Activated naive CD4-positive, alpha-beta T cell treated with anti-CD3 and anti-CD28 coated beads, Interleukin-2, amount 50 U/mL, for 24 hours (primary cell): ENCODE measurements at regions not wholly inside any gene's neighbourhood (a gene's known extent, or its start where the extent isn't known, plus 50 kb on each side); places are given as distances from the start of the nearest gene placed in this dataset.
"Not testable (repeated sequence)": the region's sequence is repeated elsewhere in the genome, so short reads cannot be mapped to it uniquely, and the experiment has no call there.

Source experiments
- H3K27ac Mint-ChIP-seq: one replicate; pipeline ENCODE4 v1.8.0; 2021; ENCODE audit warnings: mild to moderate bottlenecking, mixed read lengths
- H3K27me3 Mint-ChIP-seq: one replicate; pipeline ENCODE4 v1.8.0; 2021; ENCODE audit warnings: mixed read lengths
- H3K36me3 Mint-ChIP-seq: one replicate; pipeline ENCODE4 v1.8.0; 2021; ENCODE audit warnings: mixed read lengths
- H3K4me1 Mint-ChIP-seq: one replicate; pipeline ENCODE4 v1.8.0; 2021; ENCODE audit warnings: mixed read lengths
- H3K4me3 Mint-ChIP-seq: one replicate; pipeline ENCODE4 v1.8.0; 2021; ENCODE audit warnings: mild to moderate bottlenecking, mixed read lengths
- H3K9me3 Mint-ChIP-seq: one replicate; pipeline ENCODE4 v1.8.0; 2021; ENCODE audit warnings: mixed read lengths

DNA sequence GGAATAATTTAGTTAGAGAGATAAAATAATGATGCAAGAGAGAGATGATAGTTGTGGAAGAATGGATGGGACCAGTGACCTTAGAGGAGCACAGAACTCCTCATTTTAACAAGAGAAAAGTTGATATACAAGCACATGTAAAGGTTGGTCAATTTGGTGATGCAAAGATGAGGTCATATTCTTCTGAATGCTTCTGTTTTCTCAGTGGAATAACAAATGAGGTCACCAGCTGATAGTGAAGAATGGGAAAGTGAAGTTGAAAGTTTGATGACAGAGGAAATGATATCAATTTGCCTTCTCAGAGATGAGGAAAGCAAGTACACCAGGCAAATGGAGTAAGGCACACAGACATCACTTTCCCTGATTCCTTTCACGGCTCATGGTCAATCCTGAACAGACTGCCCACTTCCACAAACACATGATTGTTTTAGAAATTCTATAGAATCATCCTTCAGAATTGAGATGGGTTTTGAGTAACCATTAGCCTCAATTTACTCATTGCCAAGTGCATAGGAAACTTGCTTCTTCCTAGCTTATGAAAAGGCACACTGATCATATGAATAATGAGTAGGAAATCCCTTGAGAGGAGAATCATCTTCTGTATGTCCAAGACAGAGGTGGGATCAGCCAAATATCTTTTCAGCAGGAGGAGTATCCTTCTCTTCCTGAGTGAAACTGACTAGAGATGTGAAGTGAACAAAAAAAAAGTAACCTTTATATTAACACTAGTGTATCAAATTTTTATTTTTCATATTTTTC is 82.4 kb upstream of the TCF21 start:
- no peak overlapping the region for H3K27ac Mint-ChIP-seq
- no peak overlapping the region for H3K4me3 Mint-ChIP-seq
- H3K27me3 Mint-ChIP-seq: peaks cover 19% of the 10 kb centered on the region
- no peaks in the 10 kb centered on the region for H3K4me1 Mint-ChIP-seq
- no peaks in the 10 kb centered on the region for H3K9me3 Mint-ChIP-seq
- H3K36me3 Mint-ChIP-seq: no peaks in the 10 kb centered on the region

DNA sequence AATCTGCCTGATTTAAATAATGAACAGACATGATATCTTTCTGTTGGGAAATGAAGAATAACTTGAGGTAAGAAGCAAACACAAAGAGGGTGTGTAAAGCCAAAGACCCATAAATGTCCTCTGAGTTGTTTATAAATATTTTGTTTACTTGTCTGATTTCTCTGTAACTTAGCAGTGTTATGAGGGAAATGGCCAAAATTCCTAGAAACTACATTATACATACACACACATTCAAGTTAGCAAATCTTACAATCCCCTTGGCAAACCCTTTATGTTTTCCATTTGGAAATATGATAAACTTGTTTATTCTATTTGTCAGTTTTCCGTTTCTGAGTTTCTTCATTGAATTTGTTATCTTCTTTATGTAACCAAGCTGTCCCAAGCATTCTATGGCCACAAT is 81.4 kb upstream of the TCF21 start:
- no peak overlapping the region for H3K27ac Mint-ChIP-seq
- no peaks in the 10 kb centered on the region for H3K4me1 Mint-ChIP-seq
- no peak overlapping the region for H3K4me3 Mint-ChIP-seq
- peaks cover 18% of the 10 kb centered on the region for H3K27me3 Mint-ChIP-seq
- H3K36me3 Mint-ChIP-seq: no peaks in the 10 kb centered on the region
- H3K9me3 Mint-ChIP-seq: no peaks in the 10 kb centered on the region

DNA sequence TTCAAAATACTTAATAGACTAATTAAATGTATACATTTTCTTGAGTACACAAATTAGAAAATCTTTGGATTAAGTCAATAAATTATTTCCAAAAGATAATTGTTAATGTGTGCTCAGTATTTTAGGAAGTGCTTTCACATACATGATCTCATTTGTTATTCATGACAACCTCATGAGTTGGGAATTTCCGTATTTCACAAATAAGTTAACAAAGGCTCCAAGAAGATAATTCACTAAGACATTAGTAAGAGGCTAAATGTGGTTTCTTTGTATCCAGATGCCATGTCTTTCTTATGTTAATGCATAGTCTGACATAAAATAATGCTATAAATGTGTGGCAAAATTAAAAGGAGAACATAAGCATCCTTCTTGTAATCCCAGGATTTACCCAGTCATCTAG is 79.5 kb upstream of the TCF21 start:
- H3K36me3 Mint-ChIP-seq: no peaks in the 10 kb centered on the region
- no peaks in the 10 kb centered on the region for H3K4me1 Mint-ChIP-seq
- no peak overlapping the region for H3K27ac Mint-ChIP-seq
- no peaks in the 10 kb centered on the region for H3K9me3 Mint-ChIP-seq
- no peak overlapping the region for H3K4me3 Mint-ChIP-seq
- peaks cover 15% of the 10 kb centered on the region for H3K27me3 Mint-ChIP-seq

DNA sequence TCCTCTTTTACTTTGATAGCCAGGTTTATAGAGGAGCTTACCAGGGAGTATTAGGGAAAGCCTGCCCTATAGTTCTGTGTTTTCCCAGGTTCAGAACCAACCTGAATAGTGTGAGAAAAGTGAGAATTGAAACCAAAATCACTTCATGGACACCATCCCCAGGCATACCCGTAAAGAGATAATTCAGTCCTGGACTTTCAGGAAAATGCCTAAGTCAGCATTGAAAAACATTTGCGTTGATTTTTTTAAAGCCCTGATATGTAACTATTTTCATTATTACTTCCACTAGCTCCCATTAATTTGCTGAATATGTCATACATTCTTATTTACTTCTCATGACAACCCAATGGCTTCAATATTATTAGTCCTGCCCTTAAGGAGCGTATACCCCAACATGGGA is 77.4 kb upstream of the TCF21 start:
- no peak overlapping the region for H3K27ac Mint-ChIP-seq
- H3K9me3 Mint-ChIP-seq: no peaks in the 10 kb centered on the region
- H3K4me3 Mint-ChIP-seq: no peak overlapping the region
- no peaks in the 10 kb centered on the region for H3K36me3 Mint-ChIP-seq
- H3K27me3 Mint-ChIP-seq: peaks cover 15% of the 10 kb centered on the region
- no peaks in the 10 kb centered on the region for H3K4me1 Mint-ChIP-seq

DNA sequence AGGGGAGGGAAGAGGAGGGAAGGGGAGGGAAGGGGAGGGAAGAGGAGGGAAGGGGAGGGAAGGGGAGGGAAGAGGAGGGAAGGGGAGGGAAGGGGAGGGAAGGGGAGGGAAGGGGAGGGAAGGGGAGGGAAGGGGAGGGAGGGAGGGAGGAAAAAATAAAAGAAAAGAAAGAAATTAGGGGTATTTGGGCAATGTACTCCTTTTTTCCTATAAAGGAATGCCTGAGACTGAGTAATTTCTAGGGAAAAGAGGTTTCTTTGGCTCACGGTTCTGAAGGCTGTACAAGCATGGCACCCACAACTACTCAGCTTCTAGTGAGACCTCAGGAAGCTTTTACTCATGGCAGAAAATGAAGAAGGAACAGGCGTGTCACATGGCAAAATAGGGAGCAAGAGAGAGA is 76.5 kb upstream of the TCF21 start:
- H3K4me3 Mint-ChIP-seq, H3K27ac Mint-ChIP-seq, H3K4me1 Mint-ChIP-seq, H3K9me3 Mint-ChIP-seq, H3K36me3 Mint-ChIP-seq: not testable (repeated sequence)
- peaks cover 13% of the 10 kb centered on the region for H3K27me3 Mint-ChIP-seq

DNA sequence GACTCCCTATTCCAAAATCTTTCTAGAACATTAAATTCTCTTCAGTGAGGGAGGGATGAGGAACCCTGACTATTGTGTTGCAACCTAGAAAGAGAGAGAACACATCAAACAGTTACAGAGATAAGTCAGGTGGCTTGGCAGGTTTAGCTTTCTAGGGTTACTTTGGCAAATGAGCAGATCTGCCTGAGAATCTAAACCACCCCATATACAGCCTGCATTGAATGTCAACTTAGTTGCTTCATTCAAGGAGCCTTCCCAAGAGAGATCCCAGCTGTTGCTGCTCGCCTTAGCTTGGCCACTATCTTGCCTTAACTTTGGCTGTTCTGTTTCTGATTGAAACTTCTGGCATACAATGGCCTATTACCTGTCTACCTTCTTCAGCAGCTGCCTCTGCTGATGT is 74.7 kb upstream of the TCF21 start:
- Mint-ChIP-seq H3K4me3 (no peak overlapping the region), H3K36me3 (no peaks in the 10 kb centered on the region), H3K9me3 (no peaks in the 10 kb centered on the region), H3K27ac (no peak overlapping the region), H3K4me1 (no peaks in the 10 kb centered on the region), H3K27me3 (peaks cover 8% of the 10 kb centered on the region)

DNA sequence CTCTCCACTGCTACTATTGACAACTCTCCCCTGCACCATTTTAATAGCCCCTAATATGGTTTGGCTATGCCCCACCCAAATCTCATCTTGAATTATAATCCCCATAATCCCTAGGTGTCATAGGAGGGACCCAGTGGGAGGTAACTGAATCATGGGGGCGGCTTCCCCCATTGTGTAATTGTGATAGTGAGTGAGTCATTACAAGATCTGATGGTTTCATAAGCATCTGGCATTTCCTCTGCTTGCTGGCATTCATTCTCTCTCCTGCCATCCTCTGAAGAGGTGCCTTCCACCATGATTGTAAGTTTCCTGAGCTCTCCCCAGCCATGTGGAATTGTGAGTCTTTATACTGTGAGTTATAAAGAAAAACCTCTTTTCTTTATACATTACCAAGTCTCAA is 74.1 kb upstream of the TCF21 start:
- H3K36me3 Mint-ChIP-seq: no peaks in the 10 kb centered on the region
- H3K4me3 Mint-ChIP-seq: no peak overlapping the region
- H3K27me3 Mint-ChIP-seq: peaks cover 8% of the 10 kb centered on the region
- no peaks in the 10 kb centered on the region for H3K9me3 Mint-ChIP-seq
- no peaks in the 10 kb centered on the region for H3K4me1 Mint-ChIP-seq
- no peak overlapping the region for H3K27ac Mint-ChIP-seq

DNA sequence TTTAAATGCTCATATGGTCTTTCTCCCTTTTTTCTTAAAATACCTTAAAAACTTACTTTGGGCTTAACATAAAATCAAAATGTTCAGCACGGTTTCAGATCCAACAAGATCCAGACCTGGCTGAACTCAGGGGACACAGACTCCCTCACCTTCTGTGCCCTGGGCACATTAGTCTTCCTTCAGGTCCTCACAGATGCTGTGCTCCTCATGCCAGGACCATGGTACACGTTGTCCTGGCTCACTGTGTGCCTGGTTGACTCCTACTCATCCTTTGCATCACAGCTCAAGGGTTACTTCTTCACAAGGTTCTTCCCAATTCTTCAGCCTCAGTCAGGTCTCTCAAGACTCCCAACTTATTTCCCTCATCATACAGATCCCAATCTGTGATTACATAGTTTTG is 73.6 kb upstream of the TCF21 start:
- Mint-ChIP-seq H3K9me3 (no peaks in the 10 kb centered on the region), H3K4me1 (no peaks in the 10 kb centered on the region), H3K4me3 (no peak overlapping the region), H3K27ac (no peak overlapping the region), H3K36me3 (no peaks in the 10 kb centered on the region), H3K27me3 (peaks cover 8% of the 10 kb centered on the region)

DNA sequence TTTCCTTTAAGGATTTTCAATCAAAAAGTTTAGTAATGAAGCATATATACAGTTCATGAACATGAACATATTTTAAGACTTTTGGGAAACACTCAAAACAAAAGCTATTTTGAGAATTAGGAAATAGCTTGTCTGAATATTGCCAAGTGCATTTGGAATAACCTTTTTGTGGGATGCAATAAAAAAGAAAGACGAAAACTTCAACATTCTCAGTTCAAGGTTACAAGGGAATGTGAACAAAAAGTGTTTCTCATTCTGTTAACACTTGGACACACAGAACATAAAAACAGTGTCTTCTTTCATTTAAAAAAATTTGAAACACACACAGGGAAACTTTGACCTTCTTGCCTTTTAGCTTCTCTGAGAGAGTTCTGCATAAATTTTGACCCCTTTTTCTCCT is 72.7 kb upstream of the TCF21 start:
- H3K9me3 Mint-ChIP-seq: no peaks in the 10 kb centered on the region
- no peaks in the 10 kb centered on the region for H3K4me1 Mint-ChIP-seq
- H3K27ac Mint-ChIP-seq: no peak overlapping the region
- no peak overlapping the region for H3K4me3 Mint-ChIP-seq
- no peaks in the 10 kb centered on the region for H3K36me3 Mint-ChIP-seq
- peaks cover 6% of the 10 kb centered on the region for H3K27me3 Mint-ChIP-seq

DNA sequence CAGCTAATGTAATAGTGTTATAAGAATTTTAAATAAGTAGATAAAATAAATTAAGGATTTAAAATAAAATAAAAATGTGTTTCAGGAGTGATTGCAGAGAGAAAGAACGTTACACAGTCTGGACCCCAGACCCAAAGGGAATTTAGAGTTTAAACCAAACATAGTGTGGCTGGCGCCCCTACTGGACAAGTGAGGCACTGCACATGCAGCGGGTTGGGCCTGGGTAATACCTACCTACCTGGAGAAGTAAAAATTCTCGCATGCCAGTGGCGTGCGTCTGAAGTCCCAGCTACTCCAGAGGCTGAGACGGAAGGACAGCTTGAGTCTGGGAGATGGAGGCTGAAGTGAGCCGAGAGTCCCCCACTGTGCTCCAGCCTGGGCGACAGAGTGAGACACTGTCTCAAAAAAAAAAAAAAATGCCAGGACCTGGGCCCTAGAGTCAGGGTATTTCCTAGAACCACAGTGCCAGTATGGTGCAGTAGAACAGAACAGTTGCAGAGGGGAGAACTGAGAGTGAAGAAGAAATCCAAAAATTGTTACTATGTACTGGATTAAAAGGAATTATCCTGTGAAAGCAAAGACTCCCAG is 71.4 kb upstream of the TCF21 start:
- no peak overlapping the region for H3K4me3 Mint-ChIP-seq
- H3K36me3 Mint-ChIP-seq: no peaks in the 10 kb centered on the region
- no peak overlapping the region for H3K27ac Mint-ChIP-seq
- no peaks in the 10 kb centered on the region for H3K9me3 Mint-ChIP-seq
- H3K27me3 Mint-ChIP-seq: no peaks in the 10 kb centered on the region
- no peaks in the 10 kb centered on the region for H3K4me1 Mint-ChIP-seq

DNA sequence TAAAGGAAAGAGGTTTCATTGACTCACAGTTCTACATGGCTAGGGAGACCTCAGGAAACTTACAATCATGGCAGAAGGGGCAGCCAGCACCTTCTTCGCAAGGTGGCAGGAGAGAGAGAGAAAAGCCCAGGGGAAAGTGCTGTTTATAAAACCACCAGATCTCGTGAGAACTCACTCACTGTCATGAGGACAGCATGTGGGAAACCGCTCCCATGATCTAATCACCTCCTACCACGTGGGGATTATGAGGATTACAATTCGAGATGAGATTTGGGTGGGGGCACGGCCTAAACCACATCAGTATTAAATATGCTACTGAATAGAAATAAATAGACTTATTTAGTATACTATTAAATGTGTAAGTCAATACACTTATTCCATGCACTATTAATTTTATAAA is 70.6 kb upstream of the TCF21 start:
- Mint-ChIP-seq H3K27ac (no peak overlapping the region), H3K9me3 (no peaks in the 10 kb centered on the region), H3K27me3 (no peaks in the 10 kb centered on the region), H3K4me1 (no peaks in the 10 kb centered on the region), H3K36me3 (no peaks in the 10 kb centered on the region), H3K4me3 (no peak overlapping the region)

DNA sequence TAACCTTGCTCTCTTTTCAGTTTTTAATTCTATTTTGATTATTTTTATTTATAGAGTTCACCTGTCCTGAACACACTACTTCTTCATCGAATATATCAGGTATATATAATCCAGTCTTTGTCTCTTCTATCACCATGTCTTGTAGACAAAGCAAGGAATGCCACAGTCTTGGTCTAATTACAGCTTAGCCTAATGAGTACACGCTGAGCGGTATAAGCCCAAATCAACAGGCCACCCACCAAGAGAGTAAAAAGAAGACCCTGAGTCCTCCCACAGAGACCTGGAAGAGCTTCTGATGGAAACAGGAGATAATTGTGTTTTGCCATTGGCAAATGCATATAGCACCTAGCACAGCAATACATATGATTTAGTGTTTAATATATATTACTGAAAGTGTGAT is 68.7 kb upstream of the TCF21 start:
- Mint-ChIP-seq H3K36me3 (no peaks in the 10 kb centered on the region), H3K27ac (no peak overlapping the region), H3K4me3 (no peak overlapping the region), H3K4me1 (no peaks in the 10 kb centered on the region), H3K9me3 (no peaks in the 10 kb centered on the region), H3K27me3 (no peaks in the 10 kb centered on the region)

DNA sequence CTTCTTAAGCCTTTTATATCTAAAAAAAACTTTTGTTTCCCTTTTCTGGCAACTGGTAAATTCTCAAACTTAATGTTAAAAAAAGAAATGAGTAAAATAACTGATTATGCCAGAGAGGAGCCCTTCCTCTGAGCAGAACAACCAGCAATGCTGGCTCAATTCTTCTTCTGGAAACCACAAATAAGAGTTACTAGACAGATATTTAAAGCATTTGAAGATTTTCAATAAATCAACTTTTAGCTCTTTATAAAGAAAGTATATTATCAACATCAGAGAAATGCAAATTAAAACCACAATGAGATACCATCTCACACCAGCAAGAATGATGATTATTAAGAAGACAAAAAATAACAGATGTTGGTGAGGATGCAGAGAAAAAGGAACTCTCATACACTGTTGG is 61.1 kb upstream of the TCF21 start:
- no peak overlapping the region for H3K4me3 Mint-ChIP-seq
- no peak overlapping the region for H3K27ac Mint-ChIP-seq
- peaks cover 21% of the 10 kb centered on the region for H3K27me3 Mint-ChIP-seq
- H3K9me3 Mint-ChIP-seq: no peaks in the 10 kb centered on the region
- no peaks in the 10 kb centered on the region for H3K4me1 Mint-ChIP-seq
- no peaks in the 10 kb centered on the region for H3K36me3 Mint-ChIP-seq

DNA sequence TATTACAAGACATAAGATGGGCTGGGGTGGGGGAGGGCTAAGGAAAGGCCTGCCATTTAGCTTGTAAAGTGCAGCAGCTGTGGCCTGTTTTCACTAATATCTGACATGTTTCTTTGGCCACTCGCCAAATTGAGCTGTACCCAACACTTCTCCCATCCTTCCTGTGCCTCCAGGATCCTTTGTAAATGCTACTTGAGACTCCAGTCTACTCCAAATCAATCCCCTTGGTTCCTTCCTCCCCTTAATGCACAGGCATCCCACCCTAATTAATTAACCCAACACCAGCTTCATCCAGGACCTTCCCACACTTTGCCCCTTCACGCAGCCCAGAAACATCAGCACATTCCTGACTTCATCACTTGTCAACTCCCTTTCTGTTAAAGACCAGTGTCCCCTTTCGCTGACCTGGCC is 55.0 kb upstream of the TCF21 start:
- Mint-ChIP-seq H3K4me1 (peaks cover 4% of the 10 kb centered on the region), H3K36me3 (no peaks in the 10 kb centered on the region), H3K27me3 (peaks cover 26% of the 10 kb centered on the region), H3K9me3 (no peaks in the 10 kb centered on the region), H3K4me3 (no peak overlapping the region), H3K27ac (no peak overlapping the region)

DNA sequence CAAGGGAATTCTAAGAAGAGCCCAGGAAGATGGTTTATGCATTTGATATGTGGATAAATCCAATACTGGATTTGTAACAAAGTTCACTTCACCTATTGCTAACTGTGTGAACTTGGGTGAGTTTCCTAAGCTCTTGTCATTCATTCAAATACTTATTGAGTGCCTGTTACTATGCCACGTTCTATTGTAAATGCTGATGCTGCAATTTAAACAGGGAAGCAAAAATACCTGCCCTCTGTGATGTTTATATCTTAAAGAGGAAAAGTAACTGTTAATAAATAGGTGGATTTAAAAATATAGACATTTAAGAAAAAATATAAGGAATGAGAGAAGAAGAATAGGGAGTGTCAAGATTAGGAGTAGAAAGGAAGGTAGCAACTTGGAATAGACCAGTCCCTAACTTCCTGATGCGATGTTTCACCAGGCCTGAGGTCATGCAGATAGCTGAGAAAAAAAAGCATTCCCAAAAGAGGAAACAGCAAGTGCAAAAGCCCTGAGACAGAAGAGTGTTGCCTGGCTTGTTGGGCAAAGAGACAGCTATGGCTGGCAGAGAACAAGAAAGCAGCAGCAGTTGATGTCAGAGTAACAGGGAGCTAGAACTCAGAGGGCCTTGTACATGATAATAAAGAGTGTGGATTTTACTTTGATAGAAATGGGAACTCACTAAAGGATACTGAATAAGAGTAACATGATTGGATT is 54.3 kb upstream of the TCF21 start:
- H3K9me3 Mint-ChIP-seq: no peaks in the 10 kb centered on the region
- peaks cover 4% of the 10 kb centered on the region for H3K4me1 Mint-ChIP-seq
- no peak overlapping the region for H3K4me3 Mint-ChIP-seq
- no peak overlapping the region for H3K27ac Mint-ChIP-seq
- H3K36me3 Mint-ChIP-seq: no peaks in the 10 kb centered on the region
- H3K27me3 Mint-ChIP-seq: peaks cover 29% of the 10 kb centered on the region

DNA sequence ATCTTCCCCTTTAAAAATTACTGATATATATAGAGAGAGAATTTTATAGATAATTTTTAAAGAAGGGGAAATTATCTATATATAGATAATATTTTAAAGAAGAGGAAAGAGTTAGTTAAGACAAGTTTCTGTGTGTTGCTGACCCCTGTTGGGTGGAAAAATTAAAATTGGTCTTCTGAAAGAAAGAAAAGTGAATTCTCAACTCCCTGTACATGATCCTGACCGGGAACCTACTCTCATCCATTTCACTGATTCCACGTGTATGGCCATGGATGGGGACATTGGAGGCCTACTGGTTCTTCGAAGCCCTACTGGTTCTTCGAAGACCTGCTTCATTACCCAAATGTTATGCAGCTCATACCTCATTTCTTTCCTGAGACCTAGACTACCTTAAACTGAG is 53.0 kb upstream of the TCF21 start:
- H3K36me3 Mint-ChIP-seq: no peaks in the 10 kb centered on the region
- peaks cover 4% of the 10 kb centered on the region for H3K4me1 Mint-ChIP-seq
- H3K27ac Mint-ChIP-seq: no peak overlapping the region
- H3K27me3 Mint-ChIP-seq: peaks cover 27% of the 10 kb centered on the region
- no peak overlapping the region for H3K4me3 Mint-ChIP-seq
- no peaks in the 10 kb centered on the region for H3K9me3 Mint-ChIP-seq
